Naive thymus-derived CD4-positive, alpha-beta T cell (primary cell): ENCODE measurements at regions not wholly inside any gene's neighbourhood (a gene's known extent, or its start where the extent isn't known, plus 50 kb on each side); places are given as distances from the start of the nearest gene placed in this dataset.

ENCODE experiments used
- ATAC-seq: fragments of 150-1000 bp; cut with Tn5 transposase; 2 replicates; pipeline ENCODE4 v1.10.0; 2021; ENCODE audit warnings: mild to moderate bottlenecking, moderate library complexity
- CTCF ChIA-PET: fragments of 350-600 bp; sonication (Branson Sonifier 250); formaldehyde crosslinking; loops from one replicate; lab custom pipeline; 2021; ENCODE audit warnings: antibody characterized with exemption; lab: Charles Lee
- POLR2A ChIA-PET: fragments of 350-600 bp; sonication (Branson Sonifier 250); formaldehyde crosslinking; loops from one replicate; lab custom pipeline; 2021; ENCODE audit warnings: antibody characterized with exemption, inconsistent platforms; lab: Charles Lee
- DNase-seq, 9 donors: peaks; one replicate each; pipeline versions ENCODE4 v3.0.0 to v3.0.0-alpha.2; 2020 to 2022; ENCODE audit warnings: mixed read lengths in 1 of 9
- H3K27ac ChIP-seq: one replicate; pipeline ENCODE4 v1.7.0; 2013; ENCODE audit warnings: mild to moderate bottlenecking, low read depth, low read length, moderate library complexity
- H3K27me3 ChIP-seq, 2 donors: one replicate each; pipeline ENCODE4 v1.7.0; 2013; ENCODE audit warnings: low read length in 2 of 2, mild to moderate bottlenecking in 2 of 2, moderate library complexity in 2 of 2; ENCODE audit not compliant: control insufficient read depth in 2 of 2, insufficient read depth in 2 of 2
- H3K36me3 ChIP-seq, 3 experiments: 1 replicate in 2 of 3; 2 replicates in 1 of 3; pipeline ENCODE4 v1.7.0; 2013; ENCODE audit warnings: low read length in 3 of 3, mild to moderate bottlenecking in 3 of 3, moderate library complexity in 1 of 3; ENCODE audit not compliant: insufficient read depth in 3 of 3, control insufficient read depth in 2 of 3
- H3K4me1 ChIP-seq, 2 donors: one replicate each; pipeline ENCODE4 v1.7.0; 2013; ENCODE audit warnings: low read length in 2 of 2, mild to moderate bottlenecking in 2 of 2, moderate library complexity in 1 of 2; ENCODE audit not compliant: control insufficient read depth in 2 of 2, insufficient read depth in 2 of 2
- H3K4me3 ChIP-seq: 2 replicates; pipeline ENCODE4 v1.7.0; 2013; ENCODE audit warnings: mild to moderate bottlenecking, low read length
- H3K9me3 ChIP-seq, 3 experiments: 1 replicate in 2 of 3; 2 replicates in 1 of 3; pipeline ENCODE4 v1.7.0; 2013; ENCODE audit warnings: low read length in 3 of 3; ENCODE audit not compliant: control insufficient read depth in 2 of 3
- H3K27ac Mint-ChIP-seq, 9 donors: one replicate each; pipeline ENCODE4 v1.8.0; 2020 to 2022; ENCODE audit warnings: mixed read lengths in 9 of 9, mild to moderate bottlenecking in 8 of 9, moderate library complexity in 5 of 9, inconsistent platforms in 2 of 9
- H3K27me3 Mint-ChIP-seq, 5 donors: one replicate each; pipeline ENCODE4 v1.8.0; 2021 to 2022; ENCODE audit warnings: mixed read lengths in 5 of 5, mild to moderate bottlenecking in 1 of 5
- H3K36me3 Mint-ChIP-seq, 5 donors: one replicate each; pipeline ENCODE4 v1.8.0; 2020 to 2022; ENCODE audit warnings: mixed read lengths in 5 of 5, mild to moderate bottlenecking in 3 of 5, inconsistent platforms in 1 of 5
- H3K4me1 Mint-ChIP-seq, 7 donors: one replicate each; pipeline ENCODE4 v1.8.0; 2020 to 2022; ENCODE audit warnings: mixed read lengths in 7 of 7, mild to moderate bottlenecking in 3 of 7, inconsistent platforms in 1 of 7
- H3K4me3 Mint-ChIP-seq, 10 donors: one replicate each; pipeline ENCODE4 v1.8.0; 2020 to 2022; ENCODE audit warnings: mild to moderate bottlenecking in 10 of 10, mixed read lengths in 10 of 10, moderate library complexity in 6 of 10, inconsistent platforms in 2 of 10
- H3K9me3 Mint-ChIP-seq, 11 donors: one replicate each; pipeline ENCODE4 v1.8.0; 2020 to 2022; ENCODE audit warnings: mixed read lengths in 11 of 11, mild to moderate bottlenecking in 4 of 11, inconsistent platforms in 1 of 11, moderate library complexity in 1 of 11
- intact Hi-C, 2 donors: fragments of 100-400 bp; cut with micrococcal nuclease; formaldehyde crosslinking; loops; one replicate each; pipeline ENCODE4 v1.15.1; 2023

- H3K36me3 ChIP-seq: no peaks in the 10 kb centered on the region
- no peaks in the 10 kb centered on the region for H3K9me3 ChIP-seq
- DNase-seq (no peak), ATAC-seq (no peak)
- Mint-ChIP-seq H3K27ac (no peak overlapping the region), H3K36me3 (no peaks in the 10 kb centered on the region), H3K4me1 (no peaks in the 10 kb centered on the region), H3K4me3 (no peak overlapping the region), H3K27me3 (no peaks in the 10 kb centered on the region), H3K9me3 (peaks cover 0 to 7% (median 0%) of the 10 kb centered on the region in 11 donors)
- H3K4me3 ChIP-seq: no peak overlapping the region
- POLR2A ChIA-PET: no interaction called here
- H3K27me3 ChIP-seq: no peaks in the 10 kb centered on the region
- H3K4me1 ChIP-seq: no peaks in the 10 kb centered on the region
- H3K27ac ChIP-seq: no peak overlapping the region
- intact Hi-C loops: no loop called here
- CTCF ChIA-PET: no interaction called here
These were observed 717.3 kb downstream of the OTOL1 start for GRCh38 chr3:162213956-162214355.

DNA sequence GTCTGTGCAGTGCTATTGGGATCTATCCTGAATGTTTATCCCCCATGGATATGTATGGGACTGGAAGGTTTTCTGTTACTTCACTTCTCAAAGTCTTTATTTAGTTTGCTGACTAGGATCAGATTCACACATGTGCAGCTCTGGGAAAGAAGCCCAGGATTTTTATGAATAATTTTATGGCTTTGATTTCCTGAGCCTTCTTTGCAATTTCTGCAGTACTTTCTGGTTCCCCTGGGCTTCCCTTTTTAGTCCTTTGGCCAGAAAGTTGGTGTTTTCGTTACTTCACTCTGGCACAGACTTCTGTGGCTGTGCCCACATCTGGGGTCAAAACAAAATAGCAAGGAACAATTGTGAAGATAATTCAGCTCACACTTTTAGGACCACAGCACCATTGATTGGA, 721.0 kb downstream of the OTOL1 start:
- intact Hi-C loops: no loop called here
- no peaks in the 10 kb centered on the region for H3K27me3 ChIP-seq
- DNase-seq (no peak), ATAC-seq (no peak)
- peaks cover 0 to 20% (median 1%) of the 10 kb centered on the region in 11 donors for H3K9me3 Mint-ChIP-seq
- H3K36me3 ChIP-seq: no peaks in the 10 kb centered on the region
- no peak overlapping the region for H3K4me3 ChIP-seq
- H3K9me3 ChIP-seq: no peaks in the 10 kb centered on the region
- POLR2A ChIA-PET: no interaction called here
- H3K4me1 ChIP-seq: no peaks in the 10 kb centered on the region
- H3K27me3 Mint-ChIP-seq: no peaks in the 10 kb centered on the region
- CTCF ChIA-PET: no interaction called here
- H3K4me3 Mint-ChIP-seq: no peak overlapping the region
- H3K27ac ChIP-seq: no peak overlapping the region
- no peak overlapping the region for H3K27ac Mint-ChIP-seq
- H3K36me3 Mint-ChIP-seq: no peaks in the 10 kb centered on the region
- no peaks in the 10 kb centered on the region for H3K4me1 Mint-ChIP-seq

DNA sequence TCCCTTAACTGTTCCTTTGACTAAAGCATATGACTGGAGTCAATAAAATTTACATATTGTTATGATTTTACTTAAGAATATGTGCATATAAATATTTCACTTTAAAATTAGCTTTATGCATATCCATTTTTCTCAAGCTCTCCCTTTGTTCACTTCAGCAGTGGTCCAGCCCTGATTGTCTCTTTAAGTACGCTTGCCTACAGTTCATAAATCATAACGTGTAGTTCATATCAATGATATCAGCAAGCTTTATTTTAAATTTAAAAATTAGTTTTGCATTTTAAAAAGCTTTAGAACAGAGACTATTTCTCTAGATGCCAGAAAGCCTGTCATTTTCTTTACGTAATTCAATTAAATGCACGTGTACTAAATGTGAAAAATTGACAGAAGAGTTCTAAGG, 721.9 kb downstream of the OTOL1 start:
- CTCF ChIA-PET: no interaction called here
- Mint-ChIP-seq H3K27me3 (no peaks in the 10 kb centered on the region), H3K4me1 (no peaks in the 10 kb centered on the region), H3K9me3 (peaks cover 0 to 20% (median 1%) of the 10 kb centered on the region in 11 donors), H3K4me3 (no peak overlapping the region), H3K27ac (no peak overlapping the region), H3K36me3 (no peaks in the 10 kb centered on the region)
- Histone ChIP-seq H3K27ac (no peak overlapping the region), H3K27me3 (no peaks in the 10 kb centered on the region), H3K9me3 (no peaks in the 10 kb centered on the region), H3K4me3 (no peak overlapping the region), H3K4me1 (no peaks in the 10 kb centered on the region), H3K36me3 (no peaks in the 10 kb centered on the region)
- no peak for DNase-seq
- no peak for ATAC-seq
- POLR2A ChIA-PET: no interaction called here
- intact Hi-C loops: no loop called here

GRCh38 chr3:162224746-162225145, 728.1 kb downstream of the OTOL1 start:
- Mint-ChIP-seq H3K9me3 (peaks cover 0 to 13% (median 0%) of the 10 kb centered on the region in 11 donors), H3K27me3 (no peaks in the 10 kb centered on the region), H3K36me3 (no peaks in the 10 kb centered on the region), H3K4me3 (no peak overlapping the region), H3K4me1 (no peaks in the 10 kb centered on the region), H3K27ac (no peak overlapping the region)
- Histone ChIP-seq H3K27ac (no peak overlapping the region), H3K9me3 (no peaks in the 10 kb centered on the region), H3K27me3 (no peaks in the 10 kb centered on the region), H3K4me1 (no peaks in the 10 kb centered on the region), H3K4me3 (no peak overlapping the region), H3K36me3 (no peaks in the 10 kb centered on the region)
- ATAC-seq: no peak
- POLR2A ChIA-PET: no interaction called here
- DNase-seq: no peak
- CTCF ChIA-PET: no interaction called here
- intact Hi-C loops: no loop called here

DNA sequence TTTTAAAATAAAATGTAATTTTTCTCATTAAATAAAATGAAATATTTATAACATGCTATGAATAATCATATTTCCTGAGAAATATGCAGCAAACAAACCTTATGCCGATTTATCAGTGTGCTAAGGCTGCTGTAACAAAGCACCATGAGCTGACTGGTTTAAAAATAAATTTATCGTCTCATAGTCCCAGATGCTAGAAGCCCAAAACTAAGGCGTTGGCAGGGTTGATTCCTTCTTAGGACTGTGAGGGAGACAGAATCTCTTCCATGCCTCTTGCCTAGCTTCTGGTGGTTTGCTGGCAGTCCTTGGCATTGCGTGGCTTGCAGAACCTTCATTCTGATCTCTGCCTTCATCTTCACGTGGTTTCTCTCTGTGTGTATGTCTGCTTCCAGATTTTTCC, 740.3 kb downstream of the OTOL1 start:
- Histone ChIP-seq H3K4me3 (no peak overlapping the region), H3K27me3 (no peaks in the 10 kb centered on the region), H3K36me3 (no peaks in the 10 kb centered on the region), H3K4me1 (no peaks in the 10 kb centered on the region), H3K27ac (no peak overlapping the region), H3K9me3 (no peaks in the 10 kb centered on the region)
- Mint-ChIP-seq H3K36me3 (no peaks in the 10 kb centered on the region), H3K4me3 (no peak overlapping the region), H3K9me3 (peaks cover 0 to 4% (median 0%) of the 10 kb centered on the region in 11 donors), H3K4me1 (no peaks in the 10 kb centered on the region), H3K27me3 (no peaks in the 10 kb centered on the region), H3K27ac (no peak overlapping the region)
- ChIA-PET POLR2A (no interaction called here), CTCF (no interaction called here)
- intact Hi-C loops: no loop called here
- no peak for ATAC-seq
- DNase-seq: no peak

- H3K27ac ChIP-seq: no peak overlapping the region
- H3K4me1 ChIP-seq: no peaks in the 10 kb centered on the region
- CTCF ChIA-PET: no interaction called here
- Mint-ChIP-seq H3K4me3 (no peak overlapping the region), H3K27me3 (no peaks in the 10 kb centered on the region), H3K36me3 (no peaks in the 10 kb centered on the region), H3K27ac (no peak overlapping the region), H3K4me1 (no peaks in the 10 kb centered on the region), H3K9me3 (peaks cover 0 to 14% (median 5%) of the 10 kb centered on the region in 11 donors)
- H3K36me3 ChIP-seq: no peaks in the 10 kb centered on the region
- DNase-seq (no peak), ATAC-seq (no peak)
- H3K9me3 ChIP-seq: no peaks in the 10 kb centered on the region
- H3K27me3 ChIP-seq: no peaks in the 10 kb centered on the region
- no peak overlapping the region for H3K4me3 ChIP-seq
- POLR2A ChIA-PET: no interaction called here
- intact Hi-C loops: no loop called here
These were observed 754.2 kb downstream of the OTOL1 start for GRCh38 chr3:162250782-162251181.

GRCh38 chr3:162262129-162262528, 765.5 kb downstream of the OTOL1 start:
- no peaks in the 10 kb centered on the region for H3K27me3 Mint-ChIP-seq

More at GRCh38 chr3:162262129-162262528, 765.5 kb downstream of the OTOL1 start:
- DNase-seq (no peak), ATAC-seq (no peak)
- Histone ChIP-seq H3K27ac (no peak overlapping the region), H3K36me3 (no peaks in the 10 kb centered on the region), H3K9me3 (no peaks in the 10 kb centered on the region), H3K4me3 (no peak overlapping the region), H3K4me1 (no peaks in the 10 kb centered on the region), H3K27me3 (no peaks in the 10 kb centered on the region)
- intact Hi-C loops: no loop called here
- Mint-ChIP-seq H3K36me3 (no peaks in the 10 kb centered on the region), H3K9me3 (peaks cover 0 to 15% (median 3%) of the 10 kb centered on the region in 11 donors), H3K27ac (no peak overlapping the region), H3K4me1 (no peaks in the 10 kb centered on the region), H3K4me3 (no peak overlapping the region)
- ChIA-PET CTCF (no interaction called here), POLR2A (no interaction called here)
